IMR-90 (cell line): ENCODE measurements at regions not wholly inside any gene's neighbourhood (a gene's known extent, or its start where the extent isn't known, plus 50 kb on each side); places are given as distances from the start of the nearest gene placed in this dataset.

Source experiments
- ATAC-seq: fragments of 200-7000 bp; cut with Tn5 transposase; 2 replicates; pipeline ENCODE4 v1.9.1; 2020; ENCODE audit warnings: low read depth, mild to moderate bottlenecking, moderate library complexity
- BruUV-seq: library from RNA; stranded (reverse); fragments of 400-500 nt; replicated peaks from 2 replicates; lab custom pipeline; 2021; lab: Mats Ljungman, UMichigan
- CTCF ChIA-PET: fragments of 300-600 bp; formaldehyde crosslinking; extraction: SDS; loops from one replicate; lab custom pipeline; 2021; ENCODE audit warnings: antibody characterized with exemption; lab: Yijun Ruan, JAX
- POLR2A ChIA-PET: fragments of 300-600 bp; sonication (Branson Sonifier 250); formaldehyde crosslinking; loops from one replicate; lab custom pipeline; 2022; ENCODE audit warnings: antibody characterized with exemption; ENCODE audit not compliant: unreplicated experiment; lab: Charles Lee
- DNase-seq: peaks from one replicate; pipeline ENCODE4 v3.0.0; 2013
- H2AFZ ChIP-seq: replicated peaks from 2 replicates; pipeline ENCODE3; 2013; ENCODE audit warnings: low read length, mild to moderate bottlenecking; ENCODE audit not compliant: poor library complexity
- H2AK5ac ChIP-seq: 2 replicates; pipeline ENCODE4 v1.6.1; 2013; ENCODE audit warnings: low read depth, low read length, inconsistent platforms
- H2AK9ac ChIP-seq: replicated peaks from 2 replicates; pipeline ENCODE3; 2013; ENCODE audit warnings: mild to moderate bottlenecking, low read depth, low read length, moderate library complexity; ENCODE audit not compliant: poor library complexity
- H2BK120ac ChIP-seq: 2 replicates; pipeline ENCODE4 v1.6.1; 2013; ENCODE audit warnings: low read depth, low read length, inconsistent platforms
- H2BK15ac ChIP-seq: 3 replicates; pipeline ENCODE4 v1.6.1; 2013; ENCODE audit warnings: low read depth, low read length, inconsistent platforms
- H2BK20ac ChIP-seq: 2 replicates; pipeline ENCODE4 v1.6.1; 2013; ENCODE audit warnings: low read depth, mild to moderate bottlenecking, inconsistent platforms, low read length, moderate library complexity
- H2BK5ac ChIP-seq: 2 replicates; pipeline ENCODE4 v1.6.1; 2013; ENCODE audit warnings: mild to moderate bottlenecking, low read depth, low read length, inconsistent platforms; ENCODE audit not compliant: poor library complexity, severe bottlenecking
- H3K14ac ChIP-seq: replicated peaks from 2 replicates; pipeline ENCODE4 v1.6.1; 2013; ENCODE audit warnings: low read depth, low read length, inconsistent platforms
- H3K18ac ChIP-seq: 2 replicates; pipeline ENCODE4 v1.6.1; 2013; ENCODE audit warnings: low read depth, low read length, control low read depth
- H3K23ac ChIP-seq: 2 replicates; pipeline ENCODE4 v1.6.1; 2013; ENCODE audit warnings: low read depth, low read length, inconsistent platforms
- H3K27ac ChIP-seq: 2 replicates; pipeline ENCODE4 v1.5.1; 2013; ENCODE audit warnings: mild to moderate bottlenecking, control low read depth, low read length; ENCODE audit not compliant: insufficient read depth
- H3K27me3 ChIP-seq: 2 replicates; pipeline ENCODE4 v1.6.1; 2013; ENCODE audit warnings: low read length; ENCODE audit not compliant: control insufficient read depth, insufficient read depth
- H3K36me3 ChIP-seq: 2 replicates; pipeline ENCODE4 v1.6.1; 2013; ENCODE audit warnings: low read length, mixed read lengths; ENCODE audit not compliant: control insufficient read depth, insufficient read depth
- H3K4ac ChIP-seq: 2 replicates; pipeline ENCODE4 v1.6.1; 2013; ENCODE audit warnings: low read depth, low read length, inconsistent platforms
- H3K4me1 ChIP-seq: 2 replicates; pipeline ENCODE4 v1.6.1; 2013; ENCODE audit warnings: low read length, mixed read lengths; ENCODE audit not compliant: control insufficient read depth, insufficient read depth
- H3K4me2 ChIP-seq: 2 replicates; pipeline ENCODE4 v1.6.1; 2013; ENCODE audit warnings: low read depth, mild to moderate bottlenecking, control low read depth, low read length, moderate library complexity
- H3K4me3 ChIP-seq: 2 replicates; pipeline ENCODE4 v1.5.1; 2013; ENCODE audit warnings: low read depth, mild to moderate bottlenecking, control low read depth, low read length, moderate library complexity; ENCODE audit not compliant: insufficient read depth
- H3K56ac ChIP-seq: 2 replicates; pipeline ENCODE4 v1.6.1; 2013; ENCODE audit warnings: low read length, inconsistent platforms; ENCODE audit not compliant: insufficient read depth; ENCODE audit errors: extremely low read depth
- H3K79me1 ChIP-seq, 2 experiments: 2 replicates each; pipeline ENCODE4 v1.6.1; 2013; ENCODE audit warnings: low read length in 2 of 2, inconsistent platforms in 1 of 2, low read depth in 1 of 2
- H3K9ac ChIP-seq: 2 replicates; pipeline ENCODE4 v1.6.1; 2013; ENCODE audit warnings: low read depth, low read length, control low read depth
- H3K9me1 ChIP-seq: 2 replicates; pipeline ENCODE4 v1.6.1; 2013; ENCODE audit warnings: low read length, inconsistent platforms; ENCODE audit not compliant: insufficient read depth
- H3K9me3 ChIP-seq: 2 replicates; pipeline ENCODE4 v1.6.1; 2013; ENCODE audit warnings: low read length; ENCODE audit not compliant: control insufficient read depth, insufficient read depth
- H4K20me1 ChIP-seq: 2 replicates; pipeline ENCODE4 v1.6.1; 2013; ENCODE audit warnings: low read length, inconsistent platforms; ENCODE audit not compliant: insufficient read depth
- H4K5ac ChIP-seq: 2 replicates; pipeline ENCODE4 v1.6.1; 2013; ENCODE audit warnings: mild to moderate bottlenecking, low read depth, low read length, control low read depth
- H4K8ac ChIP-seq, 2 experiments: 2 replicates each; pipeline ENCODE4 v1.6.1; 2013; ENCODE audit warnings: low read depth in 2 of 2, low read length in 2 of 2, control low read depth in 1 of 2, inconsistent platforms in 1 of 2
- H4K91ac ChIP-seq: 2 replicates; pipeline ENCODE4 v1.6.1; 2013; ENCODE audit warnings: low read depth, low read length, inconsistent platforms; ENCODE audit not compliant: insufficient read depth
- WGBS, 2 experiments: methylation state at CpG; one replicate each; pipeline versions ENCODE4 v1.1.5 to v1.1.7; 2013; ENCODE audit warnings: missing lambda C conversion rate in 2 of 2; ENCODE audit not compliant: insufficient read length in 1 of 2; ENCODE audit errors: extremely low coverage in 2 of 2; 5-methylcytosine and 5-hydroxymethylcytosine counted together
- dilution Hi-C: fragments of 300-500 bp; cut with HindIII; formaldehyde crosslinking; loops from one replicate; pipeline ENCODE4 v1.14.3; 2018; ENCODE audit warnings: low sequenced_read_pairs; ENCODE audit not compliant: unreplicated experiment
- in situ Hi-C: fragments of 300-500 bp; cut with MboI; formaldehyde crosslinking; loops from 3 replicates; pipeline ENCODE4 v1.14.3; 2019; ENCODE audit warnings: low sequenced_read_pairs, inconsistent platforms, mixed read lengths
- intact Hi-C: fragments of 100-400 bp; cut with micrococcal nuclease; formaldehyde crosslinking; loops from 2 replicates; pipeline ENCODE4 v1.10.0; 2022
- TF ChIP-seq, protein P1 (sequence below): fragments of 150-350 bp; IDR thresholded peaks from 2 replicates; pipeline ENCODE4 v1.6.1; 2017; ENCODE audit warnings: mild to moderate bottlenecking, antibody characterized with exemption, low read length, low read depth

DNA sequence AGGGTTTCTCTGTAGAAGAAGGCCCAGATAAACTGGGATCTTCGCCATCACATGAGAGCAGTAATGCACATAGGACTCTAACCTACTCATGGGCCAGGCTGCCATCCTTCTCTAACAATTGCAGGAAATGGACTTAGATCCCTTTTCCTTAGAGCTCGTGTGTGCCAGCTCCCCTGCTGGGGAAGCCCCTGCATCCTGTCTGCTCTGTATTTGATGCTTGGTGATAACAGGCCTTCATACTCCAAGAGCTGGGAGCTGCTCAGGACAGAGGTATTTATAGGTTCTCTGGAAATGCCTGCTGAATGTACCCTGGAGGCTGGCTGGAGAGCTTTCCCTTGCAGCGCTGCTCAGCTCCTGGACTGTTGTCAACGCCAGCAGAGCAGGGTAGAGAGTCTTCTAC, 249.6 kb downstream of the MTX2 start:
- H2BK20ac ChIP-seq, result no peak overlapping the region
- H2BK120ac ChIP-seq, result no peak overlapping the region
- DNase-seq (no peak), ATAC-seq (no peak)
- H3K79me1 ChIP-seq, result no peaks in the 10 kb centered on the region
- no peak overlapping the region for H2AFZ ChIP-seq
- no peak overlapping the region for H3K27ac ChIP-seq
- H3K23ac ChIP-seq, result no peak overlapping the region
- no peak overlapping the region for H3K4me3 ChIP-seq
- no CpG with 5 or more reads among the region's 4 CpGs for WGBS, 2 experiments
- no peak overlapping the region for H2BK15ac ChIP-seq
- no peaks in the 10 kb centered on the region for H3K4me1 ChIP-seq
- H3K4ac ChIP-seq, result no peak overlapping the region
- ChIA-PET CTCF (no interaction called here), POLR2A (no interaction called here)
- BruUV-seq, result no TSS peak
- TF ChIP-seq, protein P1, sequence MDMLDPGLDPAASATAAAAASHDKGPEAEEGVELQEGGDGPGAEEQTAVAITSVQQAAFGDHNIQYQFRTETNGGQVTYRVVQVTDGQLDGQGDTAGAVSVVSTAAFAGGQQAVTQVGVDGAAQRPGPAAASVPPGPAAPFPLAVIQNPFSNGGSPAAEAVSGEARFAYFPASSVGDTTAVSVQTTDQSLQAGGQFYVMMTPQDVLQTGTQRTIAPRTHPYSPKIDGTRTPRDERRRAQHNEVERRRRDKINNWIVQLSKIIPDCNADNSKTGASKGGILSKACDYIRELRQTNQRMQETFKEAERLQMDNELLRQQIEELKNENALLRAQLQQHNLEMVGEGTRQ, result no peak
- no peak overlapping the region for H4K91ac ChIP-seq
- no peak overlapping the region for H3K9ac ChIP-seq
- H2AK9ac ChIP-seq, result no peak overlapping the region
- H4K20me1 ChIP-seq, result no peaks in the 10 kb centered on the region
- H2AK5ac ChIP-seq, result no peak overlapping the region
- H2BK5ac ChIP-seq, result no peak overlapping the region
- no peak overlapping the region for H3K56ac ChIP-seq
- no peak overlapping the region for H3K14ac ChIP-seq
- in situ Hi-C loops (no loop called here), intact Hi-C loops (no loop called here), dilution Hi-C loops (no loop called here)
- no peaks in the 10 kb centered on the region for H3K9me3 ChIP-seq
- H3K9me1 ChIP-seq, result no peaks in the 10 kb centered on the region
- H3K4me2 ChIP-seq, result no peak overlapping the region
- H3K36me3 ChIP-seq, result no peaks in the 10 kb centered on the region
- no peak overlapping the region for H4K5ac ChIP-seq
- no peak overlapping the region for H4K8ac ChIP-seq
- H3K18ac ChIP-seq, result no peak overlapping the region
- H3K27me3 ChIP-seq, result peaks cover 2% of the 10 kb centered on the region; the same call in 1 of the 2 replicates
